ENCODE measurements at regions not wholly inside any gene's neighbourhood (a gene's known extent, or its start where the extent isn't known, plus 50 kb on each side); places are given as distances from the start of the nearest gene placed in this dataset.

- H3K9me3 ChIP-seq (ENCODE audit: control insufficient read depth, insufficient read depth, low read length): no peaks in the 10 kb centered on the region
- H3K27me3 ChIP-seq (ENCODE audit: control insufficient read depth, insufficient read depth, low read length): no peaks in the 10 kb centered on the region
- H3K27ac ChIP-seq (ENCODE audit: low read depth, low read length): no peak overlapping the region
- H3K4me3 ChIP-seq (ENCODE audit: low read depth, low read length): no peak overlapping the region
- H3K36me3 ChIP-seq (ENCODE audit: control insufficient read depth, insufficient read depth, low read length): no peaks in the 10 kb centered on the region
- H3K4me1 ChIP-seq (ENCODE audit: control insufficient read depth, insufficient read depth, low read length): no peaks in the 10 kb centered on the region
- no peak overlapping the region for H3K9ac ChIP-seq (ENCODE audit: low read depth, low read length)
Observed at GRCh38 chr9:3773362-3774060, 247.7 kb upstream of the RFX3 start.

- H3K27ac ChIP-seq (ENCODE audit: low read depth, low read length): no peak overlapping the region
- H3K27me3 ChIP-seq (ENCODE audit: control insufficient read depth, insufficient read depth, low read length): no peaks in the 10 kb centered on the region
- no peak overlapping the region for H3K9ac ChIP-seq (ENCODE audit: low read depth, low read length)
- no peak overlapping the region for H3K4me3 ChIP-seq (ENCODE audit: low read depth, low read length)
- H3K9me3 ChIP-seq (ENCODE audit: control insufficient read depth, insufficient read depth, low read length): no peaks in the 10 kb centered on the region
- no peaks in the 10 kb centered on the region for H3K4me1 ChIP-seq (ENCODE audit: control insufficient read depth, insufficient read depth, low read length)
- H3K36me3 ChIP-seq (ENCODE audit: control insufficient read depth, insufficient read depth, low read length): no peaks in the 10 kb centered on the region
Observed at GRCh38 chr9:3769646-3770045, 243.8 kb upstream of the RFX3 start.

- H3K4me1 ChIP-seq (ENCODE audit: control insufficient read depth, insufficient read depth, low read length): no peaks in the 10 kb centered on the region
- H3K4me3 ChIP-seq (ENCODE audit: low read depth, low read length): no peak overlapping the region
- H3K9ac ChIP-seq (ENCODE audit: low read depth, low read length): no peak overlapping the region
- no peak overlapping the region for H3K27ac ChIP-seq (ENCODE audit: low read depth, low read length)
- H3K27me3 ChIP-seq (ENCODE audit: control insufficient read depth, insufficient read depth, low read length): no peaks in the 10 kb centered on the region
- H3K36me3 ChIP-seq (ENCODE audit: control insufficient read depth, insufficient read depth, low read length): no peaks in the 10 kb centered on the region
- no peaks in the 10 kb centered on the region for H3K9me3 ChIP-seq (ENCODE audit: control insufficient read depth, insufficient read depth, low read length)
Observed at GRCh38 chr9:3768712-3769457, 243.1 kb upstream of the RFX3 start.

GRCh38 chr9:3768286-3768685 lies 242.5 kb upstream of the RFX3 start:
- Histone ChIP-seq H3K4me1 (ENCODE audit: control insufficient read depth, insufficient read depth, low read length) (no peaks in the 10 kb centered on the region), H3K9me3 (ENCODE audit: control insufficient read depth, insufficient read depth, low read length) (no peaks in the 10 kb centered on the region), H3K36me3 (ENCODE audit: control insufficient read depth, insufficient read depth, low read length) (no peaks in the 10 kb centered on the region), H3K27me3 (ENCODE audit: control insufficient read depth, insufficient read depth, low read length) (no peaks in the 10 kb centered on the region), H3K9ac (ENCODE audit: low read depth, low read length) (no peak overlapping the region), H3K4me3 (ENCODE audit: low read depth, low read length) (no peak overlapping the region), H3K27ac (ENCODE audit: low read depth, low read length) (no peak overlapping the region)

GRCh38 chr9:3762076-3762475 lies 236.3 kb upstream of the RFX3 start:
- Histone ChIP-seq H3K36me3 (ENCODE audit: control insufficient read depth, insufficient read depth, low read length) (no peaks in the 10 kb centered on the region), H3K27me3 (ENCODE audit: control insufficient read depth, insufficient read depth, low read length) (no peaks in the 10 kb centered on the region), H3K9ac (ENCODE audit: low read depth, low read length) (no peak overlapping the region), H3K9me3 (ENCODE audit: control insufficient read depth, insufficient read depth, low read length) (no peaks in the 10 kb centered on the region), H3K27ac (ENCODE audit: low read depth, low read length) (no peak overlapping the region), H3K4me1 (ENCODE audit: control insufficient read depth, insufficient read depth, low read length) (no peaks in the 10 kb centered on the region), H3K4me3 (ENCODE audit: low read depth, low read length) (no peak overlapping the region)

- Histone ChIP-seq H3K4me3 (ENCODE audit: low read depth, low read length) (no peak overlapping the region), H3K27ac (ENCODE audit: low read depth, low read length) (no peak overlapping the region), H3K27me3 (ENCODE audit: control insufficient read depth, insufficient read depth, low read length) (no peaks in the 10 kb centered on the region), H3K36me3 (ENCODE audit: control insufficient read depth, insufficient read depth, low read length) (no peaks in the 10 kb centered on the region), H3K9me3 (ENCODE audit: control insufficient read depth, insufficient read depth, low read length) (no peaks in the 10 kb centered on the region), H3K9ac (ENCODE audit: low read depth, low read length) (no peak overlapping the region), H3K4me1 (ENCODE audit: control insufficient read depth, insufficient read depth, low read length) (no peaks in the 10 kb centered on the region)
Observed at GRCh38 chr9:3760031-3760430, 234.2 kb upstream of the RFX3 start.

GRCh38 chr9:3758816-3759576 lies 233.2 kb upstream of the RFX3 start:
- Histone ChIP-seq H3K27me3 (ENCODE audit: control insufficient read depth, insufficient read depth, low read length) (no peaks in the 10 kb centered on the region), H3K9ac (ENCODE audit: low read depth, low read length) (no peak overlapping the region), H3K4me3 (ENCODE audit: low read depth, low read length) (no peak overlapping the region), H3K27ac (ENCODE audit: low read depth, low read length) (no peak overlapping the region), H3K9me3 (ENCODE audit: control insufficient read depth, insufficient read depth, low read length) (no peaks in the 10 kb centered on the region), H3K4me1 (ENCODE audit: control insufficient read depth, insufficient read depth, low read length) (no peaks in the 10 kb centered on the region), H3K36me3 (ENCODE audit: control insufficient read depth, insufficient read depth, low read length) (no peaks in the 10 kb centered on the region)

GRCh38 chr9:3756071-3756470 lies 230.3 kb upstream of the RFX3 start:
- no peak overlapping the region for H3K4me3 ChIP-seq (ENCODE audit: low read depth, low read length)
- H3K27ac ChIP-seq (ENCODE audit: low read depth, low read length): no peak overlapping the region
- no peaks in the 10 kb centered on the region for H3K36me3 ChIP-seq (ENCODE audit: control insufficient read depth, insufficient read depth, low read length)
- peaks cover 7% of the 10 kb centered on the region; the same call in 1 of the 2 replicates for H3K4me1 ChIP-seq (ENCODE audit: control insufficient read depth, insufficient read depth, low read length)
- no peak overlapping the region for H3K9ac ChIP-seq (ENCODE audit: low read depth, low read length)
- H3K27me3 ChIP-seq (ENCODE audit: control insufficient read depth, insufficient read depth, low read length): no peaks in the 10 kb centered on the region
- H3K9me3 ChIP-seq (ENCODE audit: control insufficient read depth, insufficient read depth, low read length): no peaks in the 10 kb centered on the region

- Histone ChIP-seq H3K36me3 (ENCODE audit: control insufficient read depth, insufficient read depth, low read length) (no peaks in the 10 kb centered on the region), H3K4me1 (ENCODE audit: control insufficient read depth, insufficient read depth, low read length) (peaks cover 10% of the 10 kb centered on the region; the same call in 1 of the 2 replicates), H3K27ac (ENCODE audit: low read depth, low read length) (no peak overlapping the region), H3K9ac (ENCODE audit: low read depth, low read length) (no peak overlapping the region), H3K4me3 (ENCODE audit: low read depth, low read length) (no peak overlapping the region), H3K27me3 (ENCODE audit: control insufficient read depth, insufficient read depth, low read length) (no peaks in the 10 kb centered on the region), H3K9me3 (ENCODE audit: control insufficient read depth, insufficient read depth, low read length) (no peaks in the 10 kb centered on the region)
Observed at GRCh38 chr9:3751125-3751758, 225.4 kb upstream of the RFX3 start.

- no peaks in the 10 kb centered on the region for H3K27me3 ChIP-seq (ENCODE audit: control insufficient read depth, insufficient read depth, low read length)
- no peaks in the 10 kb centered on the region for H3K9me3 ChIP-seq (ENCODE audit: control insufficient read depth, insufficient read depth, low read length)
- no peak overlapping the region for H3K27ac ChIP-seq (ENCODE audit: low read depth, low read length)
- H3K36me3 ChIP-seq (ENCODE audit: control insufficient read depth, insufficient read depth, low read length): no peaks in the 10 kb centered on the region
- H3K9ac ChIP-seq (ENCODE audit: low read depth, low read length): no peak overlapping the region
- H3K4me1 ChIP-seq (ENCODE audit: control insufficient read depth, insufficient read depth, low read length): peaks cover 10% of the 10 kb centered on the region; the same call in 1 of the 2 replicates
- no peak overlapping the region for H3K4me3 ChIP-seq (ENCODE audit: low read depth, low read length)
Observed at GRCh38 chr9:3750321-3750720, 224.5 kb upstream of the RFX3 start.

Data from HUES48 (cell line).